WTC11 (cell line): ENCODE measurements at regions not wholly inside any gene's neighbourhood (a gene's known extent, or its start where the extent isn't known, plus 50 kb on each side); places are given as distances from the start of the nearest gene placed in this dataset.

Experiments used
- ATAC-seq: fragments of 200-7000 bp; cut with Tn5 transposase; 2 replicates; pipeline ENCODE4 v1.10.0; 2021; ENCODE audit warnings: mild to moderate bottlenecking, moderate library complexity
- CTCF ChIA-PET: fragments of 300-600 bp; sonication (Branson Sonifier 250); formaldehyde crosslinking; loops from one replicate; lab custom pipeline; 2021; ENCODE audit warnings: antibody characterized with exemption; lab: Charles Lee
- POLR2A ChIA-PET: fragments of 350-600 bp; sonication (Branson Sonifier 250); formaldehyde crosslinking; loops from one replicate; lab custom pipeline; 2021; ENCODE audit warnings: antibody characterized with exemption; lab: Charles Lee
- DNase-seq: peaks from one replicate; pipeline ENCODE4 v3.0.0; 2021; ENCODE audit warnings: low spot score
- H3K27ac Mint-ChIP-seq: 2 replicates; pipeline ENCODE4 v1.8.0; 2021; ENCODE audit warnings: mixed read lengths
- H3K27me3 Mint-ChIP-seq: 2 replicates; pipeline ENCODE4 v1.8.0; 2021; ENCODE audit warnings: low read depth, mild to moderate bottlenecking, moderate library complexity, mixed read lengths
- H3K36me3 Mint-ChIP-seq: 2 replicates; pipeline ENCODE4 v1.8.0; 2021; ENCODE audit warnings: mixed read lengths
- H3K4me1 Mint-ChIP-seq: 2 replicates; pipeline ENCODE4 v1.8.0; 2022; ENCODE audit warnings: mixed read lengths
- H3K4me3 Mint-ChIP-seq: 2 replicates; pipeline ENCODE4 v1.8.0; 2021; ENCODE audit warnings: mild to moderate bottlenecking, moderate library complexity, mixed read lengths
- H3K9me3 Mint-ChIP-seq: 2 replicates; pipeline ENCODE4 v1.8.0; 2021; ENCODE audit warnings: mixed read lengths
- CBFB ChIP-seq: sonication (generic); formaldehyde crosslinking; IDR thresholded peaks from 2 replicates; pipeline ENCODE4 v1.8.1; 2022; ENCODE audit warnings: mild to moderate bottlenecking, low read depth, missing genetic modification reagents
- FOXP1 ChIP-seq: sonication (generic); formaldehyde crosslinking; IDR thresholded peaks from 2 replicates; pipeline ENCODE4 v1.8.0; 2022; ENCODE audit warnings: missing genetic modification reagents, mild to moderate bottlenecking, moderate library complexity, borderline replicate concordance
- IRF2 ChIP-seq: sonication (generic); formaldehyde crosslinking; IDR thresholded peaks from 2 replicates; pipeline ENCODE4 v1.8.0; 2022; ENCODE audit warnings: low read depth, missing genetic modification reagents, borderline replicate concordance
- JAZF1 ChIP-seq: fragments of 250-450 bp; sonication (Bioruptor Pico); IDR thresholded peaks from 2 replicates; pipeline ENCODE4 v1.9.0; 2021; ENCODE audit warnings: moderate library complexity, mild to moderate bottlenecking, inconsistent platforms
- TCF7 ChIP-seq: sonication (generic); formaldehyde crosslinking; IDR thresholded peaks from 2 replicates; pipeline ENCODE4 v1.8.0; 2022; ENCODE audit warnings: mild to moderate bottlenecking, low read depth, missing genetic modification reagents, moderate library complexity
- TP53 ChIP-seq: sonication (generic); formaldehyde crosslinking; IDR thresholded peaks from 2 replicates; pipeline ENCODE4 v1.8.1; 2023; ENCODE audit warnings: mild to moderate bottlenecking, missing genetic modification reagents
- TF ChIP-seq, protein P1 (sequence below): fragments of 250-450 bp; sonication (Bioruptor Pico); IDR thresholded peaks from 2 replicates; pipeline ENCODE4 v1.9.0; 2021; ENCODE audit warnings: mild to moderate bottlenecking
- TF ChIP-seq, protein P2 (sequence below): fragments of 250-450 bp; sonication (Bioruptor Pico); conservative IDR thresholded peaks from 2 replicates; pipeline ENCODE4 v1.9.0; 2021; ENCODE audit warnings: mild to moderate bottlenecking
- TF ChIP-seq, protein P3 (sequence below): sonication (generic); formaldehyde crosslinking; IDR thresholded peaks from 2 replicates; pipeline ENCODE4 v1.8.1; 2022; ENCODE audit warnings: mild to moderate bottlenecking, missing genetic modification reagents, moderate library complexity, borderline replicate concordance
- TF ChIP-seq, protein P4 (sequence below): sonication (generic); formaldehyde crosslinking; IDR thresholded peaks from 2 replicates; pipeline ENCODE4 v1.8.0; 2023; ENCODE audit warnings: missing genetic modification reagents, mild to moderate bottlenecking, borderline replicate concordance
- TF ChIP-seq, protein P5 (sequence below): sonication (generic); formaldehyde crosslinking; IDR thresholded peaks from 2 replicates; pipeline ENCODE4 v1.8.1; 2023; ENCODE audit warnings: mild to moderate bottlenecking, missing genetic modification reagents
- TF ChIP-seq, protein P6 (sequence below): sonication (generic); formaldehyde crosslinking; IDR thresholded peaks from 2 replicates; pipeline ENCODE4 v1.8.1; 2023; ENCODE audit warnings: mild to moderate bottlenecking, missing genetic modification reagents, moderate library complexity
- TF ChIP-seq, protein P7 (sequence below): fragments of 200-600 bp; IDR thresholded peaks from 2 replicates; pipeline ENCODE4 v1.8.0; 2022; ENCODE audit warnings: antibody characterized with exemption
- TF ChIP-seq, protein P8 (sequence below): sonication (generic); formaldehyde crosslinking; IDR thresholded peaks from 2 replicates; pipeline ENCODE4 v1.8.1; 2022; ENCODE audit warnings: missing genetic modification reagents, borderline replicate concordance
- TF ChIP-seq, protein P9 (sequence below): sonication (generic); formaldehyde crosslinking; IDR thresholded peaks from 2 replicates; pipeline ENCODE4 v1.8.0; 2022; ENCODE audit warnings: mild to moderate bottlenecking, missing genetic modification reagents
- TF ChIP-seq, protein P10 (sequence below): fragments of 250-450 bp; sonication (Bioruptor Pico); IDR thresholded peaks from 2 replicates; pipeline ENCODE4 v1.9.0; 2021; ENCODE audit warnings: moderate library complexity, mild to moderate bottlenecking, inconsistent platforms, borderline replicate concordance

DNA sequence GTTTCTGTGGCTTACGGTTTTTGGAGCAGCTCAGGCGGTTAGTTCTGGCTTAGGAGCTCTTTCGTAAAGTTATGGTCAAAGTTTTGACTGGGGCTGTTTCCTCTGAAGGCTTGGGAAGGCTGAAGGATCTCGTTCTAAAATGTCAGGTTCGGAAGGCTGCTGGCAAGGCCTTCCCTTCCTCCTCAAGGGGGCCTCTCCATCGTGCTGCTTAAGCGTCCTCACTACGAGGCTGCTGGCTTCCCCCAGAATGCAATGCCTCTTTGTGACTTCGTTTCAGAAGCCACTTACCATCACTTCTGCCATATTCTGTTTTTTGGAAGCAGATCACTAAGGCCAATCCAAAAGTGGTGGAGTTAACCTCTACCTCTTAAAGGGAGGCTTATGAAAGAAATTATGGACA lies 1196.4 kb upstream of the TENM3 start:
- no peaks in the 10 kb centered on the region for H3K4me1 Mint-ChIP-seq
- peak; percentile 26 for DNase-seq
- H3K9me3 Mint-ChIP-seq: peaks cover 5% of the 10 kb centered on the region
- TF ChIP-seq, protein P1, sequence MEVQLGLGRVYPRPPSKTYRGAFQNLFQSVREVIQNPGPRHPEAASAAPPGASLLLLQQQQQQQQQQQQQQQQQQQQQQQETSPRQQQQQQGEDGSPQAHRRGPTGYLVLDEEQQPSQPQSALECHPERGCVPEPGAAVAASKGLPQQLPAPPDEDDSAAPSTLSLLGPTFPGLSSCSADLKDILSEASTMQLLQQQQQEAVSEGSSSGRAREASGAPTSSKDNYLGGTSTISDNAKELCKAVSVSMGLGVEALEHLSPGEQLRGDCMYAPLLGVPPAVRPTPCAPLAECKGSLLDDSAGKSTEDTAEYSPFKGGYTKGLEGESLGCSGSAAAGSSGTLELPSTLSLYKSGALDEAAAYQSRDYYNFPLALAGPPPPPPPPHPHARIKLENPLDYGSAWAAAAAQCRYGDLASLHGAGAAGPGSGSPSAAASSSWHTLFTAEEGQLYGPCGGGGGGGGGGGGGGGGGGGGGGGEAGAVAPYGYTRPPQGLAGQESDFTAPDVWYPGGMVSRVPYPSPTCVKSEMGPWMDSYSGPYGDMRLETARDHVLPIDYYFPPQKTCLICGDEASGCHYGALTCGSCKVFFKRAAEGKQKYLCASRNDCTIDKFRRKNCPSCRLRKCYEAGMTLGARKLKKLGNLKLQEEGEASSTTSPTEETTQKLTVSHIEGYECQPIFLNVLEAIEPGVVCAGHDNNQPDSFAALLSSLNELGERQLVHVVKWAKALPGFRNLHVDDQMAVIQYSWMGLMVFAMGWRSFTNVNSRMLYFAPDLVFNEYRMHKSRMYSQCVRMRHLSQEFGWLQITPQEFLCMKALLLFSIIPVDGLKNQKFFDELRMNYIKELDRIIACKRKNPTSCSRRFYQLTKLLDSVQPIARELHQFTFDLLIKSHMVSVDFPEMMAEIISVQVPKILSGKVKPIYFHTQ: no peak
- TF ChIP-seq FOXP1 (CRISPR knock-in tag) (no peak), TP53 (no peak), CBFB (CRISPR knock-in tag) (no peak), JAZF1 (no peak), TCF7 (CRISPR knock-in tag) (no peak), IRF2 (CRISPR knock-in tag) (no peak)
- TF ChIP-seq, protein P2, sequence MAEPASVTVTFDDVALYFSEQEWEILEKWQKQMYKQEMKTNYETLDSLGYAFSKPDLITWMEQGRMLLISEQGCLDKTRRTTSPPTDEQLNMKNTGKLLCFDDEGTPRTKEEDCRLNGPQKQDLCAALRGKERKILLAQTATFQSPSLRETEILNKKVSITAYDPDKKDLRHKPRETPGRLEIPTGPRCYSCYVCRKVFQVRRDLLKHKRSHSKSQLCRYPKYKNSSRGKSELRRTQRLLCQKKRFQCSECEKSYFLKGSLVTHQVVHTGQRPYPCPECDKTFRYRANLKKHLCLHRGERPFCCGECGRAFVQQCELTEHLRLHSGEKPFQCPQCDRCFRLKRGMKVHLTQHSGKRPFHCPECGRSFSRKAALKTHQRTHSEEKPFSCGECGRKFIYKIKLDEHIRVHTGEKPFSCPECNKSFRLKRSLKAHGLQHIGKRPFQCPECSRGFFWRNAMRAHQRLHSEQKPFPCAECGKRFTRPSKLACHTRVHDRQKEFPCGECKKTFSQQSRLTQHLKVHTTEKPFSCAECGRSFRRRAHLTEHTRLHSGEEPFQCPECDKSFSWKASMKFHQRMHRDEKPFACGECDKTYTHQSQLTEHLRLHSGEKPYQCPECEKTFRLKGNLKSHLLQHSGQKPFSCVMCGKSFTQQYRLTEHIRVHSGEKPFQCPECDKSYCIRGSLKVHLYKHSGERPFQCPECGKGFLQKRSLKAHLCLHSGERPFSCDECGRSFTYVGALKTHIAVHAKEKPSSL (CRISPR knock-in tag): no peak
- TF ChIP-seq, protein P3, sequence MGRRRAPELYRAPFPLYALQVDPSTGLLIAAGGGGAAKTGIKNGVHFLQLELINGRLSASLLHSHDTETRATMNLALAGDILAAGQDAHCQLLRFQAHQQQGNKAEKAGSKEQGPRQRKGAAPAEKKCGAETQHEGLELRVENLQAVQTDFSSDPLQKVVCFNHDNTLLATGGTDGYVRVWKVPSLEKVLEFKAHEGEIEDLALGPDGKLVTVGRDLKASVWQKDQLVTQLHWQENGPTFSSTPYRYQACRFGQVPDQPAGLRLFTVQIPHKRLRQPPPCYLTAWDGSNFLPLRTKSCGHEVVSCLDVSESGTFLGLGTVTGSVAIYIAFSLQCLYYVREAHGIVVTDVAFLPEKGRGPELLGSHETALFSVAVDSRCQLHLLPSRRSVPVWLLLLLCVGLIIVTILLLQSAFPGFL (CRISPR knock-in tag): no peak
- TF ChIP-seq, protein P4, sequence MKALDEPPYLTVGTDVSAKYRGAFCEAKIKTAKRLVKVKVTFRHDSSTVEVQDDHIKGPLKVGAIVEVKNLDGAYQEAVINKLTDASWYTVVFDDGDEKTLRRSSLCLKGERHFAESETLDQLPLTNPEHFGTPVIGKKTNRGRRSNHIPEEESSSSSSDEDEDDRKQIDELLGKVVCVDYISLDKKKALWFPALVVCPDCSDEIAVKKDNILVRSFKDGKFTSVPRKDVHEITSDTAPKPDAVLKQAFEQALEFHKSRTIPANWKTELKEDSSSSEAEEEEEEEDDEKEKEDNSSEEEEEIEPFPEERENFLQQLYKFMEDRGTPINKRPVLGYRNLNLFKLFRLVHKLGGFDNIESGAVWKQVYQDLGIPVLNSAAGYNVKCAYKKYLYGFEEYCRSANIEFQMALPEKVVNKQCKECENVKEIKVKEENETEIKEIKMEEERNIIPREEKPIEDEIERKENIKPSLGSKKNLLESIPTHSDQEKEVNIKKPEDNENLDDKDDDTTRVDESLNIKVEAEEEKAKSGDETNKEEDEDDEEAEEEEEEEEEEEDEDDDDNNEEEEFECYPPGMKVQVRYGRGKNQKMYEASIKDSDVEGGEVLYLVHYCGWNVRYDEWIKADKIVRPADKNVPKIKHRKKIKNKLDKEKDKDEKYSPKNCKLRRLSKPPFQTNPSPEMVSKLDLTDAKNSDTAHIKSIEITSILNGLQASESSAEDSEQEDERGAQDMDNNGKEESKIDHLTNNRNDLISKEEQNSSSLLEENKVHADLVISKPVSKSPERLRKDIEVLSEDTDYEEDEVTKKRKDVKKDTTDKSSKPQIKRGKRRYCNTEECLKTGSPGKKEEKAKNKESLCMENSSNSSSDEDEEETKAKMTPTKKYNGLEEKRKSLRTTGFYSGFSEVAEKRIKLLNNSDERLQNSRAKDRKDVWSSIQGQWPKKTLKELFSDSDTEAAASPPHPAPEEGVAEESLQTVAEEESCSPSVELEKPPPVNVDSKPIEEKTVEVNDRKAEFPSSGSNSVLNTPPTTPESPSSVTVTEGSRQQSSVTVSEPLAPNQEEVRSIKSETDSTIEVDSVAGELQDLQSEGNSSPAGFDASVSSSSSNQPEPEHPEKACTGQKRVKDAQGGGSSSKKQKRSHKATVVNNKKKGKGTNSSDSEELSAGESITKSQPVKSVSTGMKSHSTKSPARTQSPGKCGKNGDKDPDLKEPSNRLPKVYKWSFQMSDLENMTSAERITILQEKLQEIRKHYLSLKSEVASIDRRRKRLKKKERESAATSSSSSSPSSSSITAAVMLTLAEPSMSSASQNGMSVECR (CRISPR knock-in tag): no peak
- TF ChIP-seq, protein P5, sequence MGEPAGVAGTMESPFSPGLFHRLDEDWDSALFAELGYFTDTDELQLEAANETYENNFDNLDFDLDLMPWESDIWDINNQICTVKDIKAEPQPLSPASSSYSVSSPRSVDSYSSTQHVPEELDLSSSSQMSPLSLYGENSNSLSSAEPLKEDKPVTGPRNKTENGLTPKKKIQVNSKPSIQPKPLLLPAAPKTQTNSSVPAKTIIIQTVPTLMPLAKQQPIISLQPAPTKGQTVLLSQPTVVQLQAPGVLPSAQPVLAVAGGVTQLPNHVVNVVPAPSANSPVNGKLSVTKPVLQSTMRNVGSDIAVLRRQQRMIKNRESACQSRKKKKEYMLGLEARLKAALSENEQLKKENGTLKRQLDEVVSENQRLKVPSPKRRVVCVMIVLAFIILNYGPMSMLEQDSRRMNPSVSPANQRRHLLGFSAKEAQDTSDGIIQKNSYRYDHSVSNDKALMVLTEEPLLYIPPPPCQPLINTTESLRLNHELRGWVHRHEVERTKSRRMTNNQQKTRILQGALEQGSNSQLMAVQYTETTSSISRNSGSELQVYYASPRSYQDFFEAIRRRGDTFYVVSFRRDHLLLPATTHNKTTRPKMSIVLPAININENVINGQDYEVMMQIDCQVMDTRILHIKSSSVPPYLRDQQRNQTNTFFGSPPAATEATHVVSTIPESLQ (CRISPR knock-in tag): no peak
- TF ChIP-seq, protein P6, sequence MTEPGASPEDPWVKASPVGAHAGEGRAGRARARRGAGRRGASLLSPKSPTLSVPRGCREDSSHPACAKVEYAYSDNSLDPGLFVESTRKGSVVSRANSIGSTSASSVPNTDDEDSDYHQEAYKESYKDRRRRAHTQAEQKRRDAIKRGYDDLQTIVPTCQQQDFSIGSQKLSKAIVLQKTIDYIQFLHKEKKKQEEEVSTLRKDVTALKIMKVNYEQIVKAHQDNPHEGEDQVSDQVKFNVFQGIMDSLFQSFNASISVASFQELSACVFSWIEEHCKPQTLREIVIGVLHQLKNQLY (CRISPR knock-in tag): no peak
- TF ChIP-seq, protein P7, sequence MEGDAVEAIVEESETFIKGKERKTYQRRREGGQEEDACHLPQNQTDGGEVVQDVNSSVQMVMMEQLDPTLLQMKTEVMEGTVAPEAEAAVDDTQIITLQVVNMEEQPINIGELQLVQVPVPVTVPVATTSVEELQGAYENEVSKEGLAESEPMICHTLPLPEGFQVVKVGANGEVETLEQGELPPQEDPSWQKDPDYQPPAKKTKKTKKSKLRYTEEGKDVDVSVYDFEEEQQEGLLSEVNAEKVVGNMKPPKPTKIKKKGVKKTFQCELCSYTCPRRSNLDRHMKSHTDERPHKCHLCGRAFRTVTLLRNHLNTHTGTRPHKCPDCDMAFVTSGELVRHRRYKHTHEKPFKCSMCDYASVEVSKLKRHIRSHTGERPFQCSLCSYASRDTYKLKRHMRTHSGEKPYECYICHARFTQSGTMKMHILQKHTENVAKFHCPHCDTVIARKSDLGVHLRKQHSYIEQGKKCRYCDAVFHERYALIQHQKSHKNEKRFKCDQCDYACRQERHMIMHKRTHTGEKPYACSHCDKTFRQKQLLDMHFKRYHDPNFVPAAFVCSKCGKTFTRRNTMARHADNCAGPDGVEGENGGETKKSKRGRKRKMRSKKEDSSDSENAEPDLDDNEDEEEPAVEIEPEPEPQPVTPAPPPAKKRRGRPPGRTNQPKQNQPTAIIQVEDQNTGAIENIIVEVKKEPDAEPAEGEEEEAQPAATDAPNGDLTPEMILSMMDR: no peak
- TF ChIP-seq, protein P8, sequence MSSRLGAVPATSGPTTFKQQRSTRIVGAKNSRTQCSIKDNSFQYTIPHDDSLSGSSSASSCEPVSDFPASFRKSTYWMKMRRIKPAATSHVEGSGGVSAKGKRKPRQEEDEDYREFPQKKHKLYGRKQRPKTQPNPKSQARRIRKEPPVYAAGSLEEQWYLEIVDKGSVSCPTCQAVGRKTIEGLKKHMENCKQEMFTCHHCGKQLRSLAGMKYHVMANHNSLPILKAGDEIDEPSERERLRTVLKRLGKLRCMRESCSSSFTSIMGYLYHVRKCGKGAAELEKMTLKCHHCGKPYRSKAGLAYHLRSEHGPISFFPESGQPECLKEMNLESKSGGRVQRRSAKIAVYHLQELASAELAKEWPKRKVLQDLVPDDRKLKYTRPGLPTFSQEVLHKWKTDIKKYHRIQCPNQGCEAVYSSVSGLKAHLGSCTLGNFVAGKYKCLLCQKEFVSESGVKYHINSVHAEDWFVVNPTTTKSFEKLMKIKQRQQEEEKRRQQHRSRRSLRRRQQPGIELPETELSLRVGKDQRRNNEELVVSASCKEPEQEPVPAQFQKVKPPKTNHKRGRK (CRISPR knock-in tag): no peak
- TF ChIP-seq, protein P9, sequence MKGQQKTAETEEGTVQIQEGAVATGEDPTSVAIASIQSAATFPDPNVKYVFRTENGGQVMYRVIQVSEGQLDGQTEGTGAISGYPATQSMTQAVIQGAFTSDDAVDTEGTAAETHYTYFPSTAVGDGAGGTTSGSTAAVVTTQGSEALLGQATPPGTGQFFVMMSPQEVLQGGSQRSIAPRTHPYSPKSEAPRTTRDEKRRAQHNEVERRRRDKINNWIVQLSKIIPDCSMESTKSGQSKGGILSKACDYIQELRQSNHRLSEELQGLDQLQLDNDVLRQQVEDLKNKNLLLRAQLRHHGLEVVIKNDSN (CRISPR knock-in tag): no peak
- TF ChIP-seq, protein P10, sequence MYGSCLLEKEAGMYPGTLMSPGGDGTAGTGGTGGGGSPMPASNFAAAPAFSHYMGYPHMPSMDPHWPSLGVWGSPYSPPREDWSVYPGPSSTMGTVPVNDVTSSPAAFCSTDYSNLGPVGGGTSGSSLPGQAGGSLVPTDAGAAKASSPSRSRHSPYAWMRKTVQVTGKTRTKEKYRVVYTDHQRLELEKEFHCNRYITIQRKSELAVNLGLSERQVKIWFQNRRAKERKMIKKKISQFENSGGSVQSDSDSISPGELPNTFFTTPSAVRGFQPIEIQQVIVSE (CRISPR knock-in tag): no peak
- H3K27me3 Mint-ChIP-seq: no peaks in the 10 kb centered on the region
- H3K27ac Mint-ChIP-seq: no peak overlapping the region
- POLR2A ChIA-PET: no interaction called here
- H3K4me3 Mint-ChIP-seq: no peak overlapping the region
- peak; percentile 96 for ATAC-seq
- CTCF ChIA-PET: no interaction called here
- H3K36me3 Mint-ChIP-seq: no peaks in the 10 kb centered on the region
